ENCODE measurements at regions not wholly inside any gene's neighbourhood (a gene's known extent, or its start where the extent isn't known, plus 50 kb on each side); places are given as distances from the start of the nearest gene placed in this dataset.
"Not testable (repeated sequence)": the region's sequence is repeated elsewhere in the genome, so short reads cannot be mapped to it uniquely, and the experiment has no call there.

GRCh38 chr10:53521046-53521445 lies 748.5 kb upstream of the MBL2 start:
- no peaks in the 10 kb centered on the region for H3K27me3 Mint-ChIP-seq (ENCODE audit: unreplicated experiment)
- no peak overlapping the region for H3K4me3 Mint-ChIP-seq (ENCODE audit: unreplicated experiment)
- no peaks in the 10 kb centered on the region for H3K36me3 Mint-ChIP-seq (ENCODE audit: low read depth, unreplicated experiment)
- H3K9me3 Mint-ChIP-seq (ENCODE audit: unreplicated experiment) = no peaks in the 10 kb centered on the region
- no peaks in the 10 kb centered on the region for H3K4me1 Mint-ChIP-seq (ENCODE audit: unreplicated experiment)
- TF ChIP-seq, protein P1, sequence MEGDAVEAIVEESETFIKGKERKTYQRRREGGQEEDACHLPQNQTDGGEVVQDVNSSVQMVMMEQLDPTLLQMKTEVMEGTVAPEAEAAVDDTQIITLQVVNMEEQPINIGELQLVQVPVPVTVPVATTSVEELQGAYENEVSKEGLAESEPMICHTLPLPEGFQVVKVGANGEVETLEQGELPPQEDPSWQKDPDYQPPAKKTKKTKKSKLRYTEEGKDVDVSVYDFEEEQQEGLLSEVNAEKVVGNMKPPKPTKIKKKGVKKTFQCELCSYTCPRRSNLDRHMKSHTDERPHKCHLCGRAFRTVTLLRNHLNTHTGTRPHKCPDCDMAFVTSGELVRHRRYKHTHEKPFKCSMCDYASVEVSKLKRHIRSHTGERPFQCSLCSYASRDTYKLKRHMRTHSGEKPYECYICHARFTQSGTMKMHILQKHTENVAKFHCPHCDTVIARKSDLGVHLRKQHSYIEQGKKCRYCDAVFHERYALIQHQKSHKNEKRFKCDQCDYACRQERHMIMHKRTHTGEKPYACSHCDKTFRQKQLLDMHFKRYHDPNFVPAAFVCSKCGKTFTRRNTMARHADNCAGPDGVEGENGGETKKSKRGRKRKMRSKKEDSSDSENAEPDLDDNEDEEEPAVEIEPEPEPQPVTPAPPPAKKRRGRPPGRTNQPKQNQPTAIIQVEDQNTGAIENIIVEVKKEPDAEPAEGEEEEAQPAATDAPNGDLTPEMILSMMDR (IDR thresholded peaks at IDR 0.05; ENCODE audit: unreplicated experiment) = no peak
- no peak overlapping the region for H3K27ac Mint-ChIP-seq (ENCODE audit: unreplicated experiment)
- no peak for DNase-seq (ENCODE audit: low spot score)

DNA sequence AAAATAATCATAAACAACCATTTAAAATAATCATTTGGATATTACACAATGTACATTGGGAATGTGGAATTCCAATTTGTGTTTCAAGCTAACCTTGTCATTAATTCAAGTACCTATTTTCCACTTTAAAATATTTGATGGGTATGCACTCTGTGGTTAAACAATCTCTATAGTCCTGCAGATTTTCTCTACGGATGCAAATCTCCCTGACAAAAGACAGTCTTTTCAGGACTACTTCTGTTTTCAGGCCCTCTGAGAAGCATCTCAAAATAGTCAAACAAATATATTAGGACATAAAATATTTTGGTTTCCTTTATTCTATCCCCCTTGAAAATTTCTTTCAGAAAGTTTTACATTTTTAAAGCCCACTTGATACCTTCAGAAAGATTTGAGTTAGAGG lies 735.6 kb upstream of the MBL2 start:
- H3K4me3 Mint-ChIP-seq (ENCODE audit: unreplicated experiment) = no peak overlapping the region
- DNase-seq (ENCODE audit: low spot score) = no peak
- peaks cover 4% of the 10 kb centered on the region for H3K27me3 Mint-ChIP-seq (ENCODE audit: unreplicated experiment)
- H3K27ac Mint-ChIP-seq (ENCODE audit: unreplicated experiment) = no peak overlapping the region
- H3K9me3 Mint-ChIP-seq (ENCODE audit: unreplicated experiment) = no peaks in the 10 kb centered on the region
- H3K4me1 Mint-ChIP-seq (ENCODE audit: unreplicated experiment) = no peaks in the 10 kb centered on the region
- TF ChIP-seq, protein P1 (IDR thresholded peaks at IDR 0.05; ENCODE audit: unreplicated experiment) = no peak
- H3K36me3 Mint-ChIP-seq (ENCODE audit: low read depth, unreplicated experiment) = peaks cover 4% of the 10 kb centered on the region

DNA sequence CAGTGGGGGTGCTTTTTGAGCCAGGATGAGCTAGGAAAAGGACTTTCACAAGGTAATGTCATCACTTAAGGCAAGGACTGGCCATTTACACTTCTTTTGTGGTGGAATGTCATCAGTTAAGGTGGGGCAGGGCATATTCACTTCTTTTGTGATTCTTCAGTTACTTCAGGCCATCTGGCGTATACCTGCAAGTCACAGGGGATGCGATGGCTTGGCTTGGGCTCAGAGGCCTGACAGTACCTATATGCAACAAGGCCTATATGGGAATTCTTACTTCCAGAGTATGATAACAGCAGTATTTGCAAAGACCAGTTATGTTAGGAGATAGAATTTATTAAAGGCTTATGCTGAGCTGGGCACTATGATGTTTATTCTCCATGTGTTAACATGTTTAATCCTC lies 731.9 kb upstream of the MBL2 start:
- not testable (repeated sequence) for H3K4me3 Mint-ChIP-seq (ENCODE audit: unreplicated experiment); H3K27ac Mint-ChIP-seq (ENCODE audit: unreplicated experiment); H3K4me1 Mint-ChIP-seq (ENCODE audit: unreplicated experiment); DNase-seq (ENCODE audit: low spot score); H3K27me3 Mint-ChIP-seq (ENCODE audit: unreplicated experiment)
- H3K36me3 Mint-ChIP-seq (ENCODE audit: low read depth, unreplicated experiment) = peaks cover 11% of the 10 kb centered on the region
- H3K9me3 Mint-ChIP-seq (ENCODE audit: unreplicated experiment) = peaks cover 18% of the 10 kb centered on the region

- no peak for DNase-seq (ENCODE audit: low spot score)
- H3K27ac Mint-ChIP-seq (ENCODE audit: unreplicated experiment) = no peak overlapping the region
- no peak overlapping the region for H3K4me3 Mint-ChIP-seq (ENCODE audit: unreplicated experiment)
- no peaks in the 10 kb centered on the region for H3K4me1 Mint-ChIP-seq (ENCODE audit: unreplicated experiment)
- peaks cover 4% of the 10 kb centered on the region for H3K36me3 Mint-ChIP-seq (ENCODE audit: low read depth, unreplicated experiment)
- TF ChIP-seq, protein P1 (IDR thresholded peaks at IDR 0.05; ENCODE audit: unreplicated experiment) = no peak
- H3K27me3 Mint-ChIP-seq (ENCODE audit: unreplicated experiment) = peaks cover 6% of the 10 kb centered on the region
- peaks cover 11% of the 10 kb centered on the region for H3K9me3 Mint-ChIP-seq (ENCODE audit: unreplicated experiment)
These were observed 719.2 kb upstream of the MBL2 start for GRCh38 chr10:53491774-53492173.

DNA sequence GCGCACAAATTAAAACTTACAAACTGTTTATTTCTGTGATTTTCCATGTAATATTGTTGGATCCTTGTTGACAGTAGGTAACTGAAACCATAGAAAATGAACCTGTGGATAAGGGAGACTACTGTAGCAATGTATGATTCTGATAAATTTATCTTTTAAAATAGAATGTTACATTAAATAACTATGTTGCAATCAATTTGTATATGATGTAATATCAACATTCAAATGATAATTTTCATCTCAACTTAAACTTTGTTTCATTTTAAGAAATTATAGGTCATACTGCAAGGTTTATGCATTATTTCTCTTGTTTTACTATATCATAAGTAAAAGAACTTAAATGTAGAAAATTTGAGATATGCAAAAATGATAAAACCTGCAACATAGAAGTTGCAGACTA lies 718.0 kb upstream of the MBL2 start:
- H3K27me3 Mint-ChIP-seq (ENCODE audit: unreplicated experiment) = peaks cover 12% of the 10 kb centered on the region
- H3K4me1 Mint-ChIP-seq (ENCODE audit: unreplicated experiment) = no peaks in the 10 kb centered on the region
- H3K27ac Mint-ChIP-seq (ENCODE audit: unreplicated experiment) = no peak overlapping the region
- no peak overlapping the region for H3K4me3 Mint-ChIP-seq (ENCODE audit: unreplicated experiment)
- H3K36me3 Mint-ChIP-seq (ENCODE audit: low read depth, unreplicated experiment) = peaks cover 12% of the 10 kb centered on the region
- TF ChIP-seq, protein P1 (IDR thresholded peaks at IDR 0.05; ENCODE audit: unreplicated experiment) = no peak
- H3K9me3 Mint-ChIP-seq (ENCODE audit: unreplicated experiment) = peaks cover 19% of the 10 kb centered on the region
- no peak for DNase-seq (ENCODE audit: low spot score)
